CD14-positive monocyte (primary cell): ENCODE measurements at regions not wholly inside any gene's neighbourhood (a gene's known extent, or its start where the extent isn't known, plus 50 kb on each side); places are given as distances from the start of the nearest gene placed in this dataset.

Experiments
- DNase-seq, 3 donors: peaks; one replicate each; pipeline ENCODE4 v3.0.0-alpha.2; 2011 to 2022
- H2AFZ ChIP-seq: 2 replicates; pipeline ENCODE4 v1.6.0; 2012; ENCODE audit warnings: mild to moderate bottlenecking, low read depth, low read length, inconsistent platforms; ENCODE audit not compliant: insufficient read depth, poor library complexity, severe bottlenecking
- H3K27ac ChIP-seq, 2 donors: 1 replicate in 1 of 2; 2 replicates in 1 of 2; pipeline ENCODE4 v1.5.1; 2012 to 2013; ENCODE audit warnings: low read length in 2 of 2, control low read depth in 1 of 2, inconsistent platforms in 1 of 2, low read depth in 1 of 2, mild to moderate bottlenecking in 1 of 2
- H3K27me3 ChIP-seq, 2 donors: one replicate each; pipeline versions ENCODE4 v1.6.0 to v1.6.1; 2011 to 2013; ENCODE audit warnings: low read length in 2 of 2; ENCODE audit not compliant: control insufficient read depth in 2 of 2, insufficient read depth in 2 of 2
- H3K36me3 ChIP-seq, 2 donors: replicated peaks in 1 of 2; 1 replicate in 1 of 2; 2 replicates in 1 of 2; pipeline versions ENCODE4 v1.5.1 to v1.6.1; 2012 to 2013; ENCODE audit warnings: low read length in 2 of 2, control low read depth in 1 of 2, inconsistent platforms in 1 of 2, mild to moderate bottlenecking in 1 of 2; ENCODE audit not compliant: insufficient read depth in 2 of 2, control insufficient read depth in 1 of 2
- H3K4me1 ChIP-seq, 2 donors: 1 replicate in 1 of 2; 2 replicates in 1 of 2; pipeline versions ENCODE4 v1.5.1 to v1.6.1; 2012 to 2013; ENCODE audit warnings: low read length in 2 of 2, control low read depth in 1 of 2, inconsistent platforms in 1 of 2, mild to moderate bottlenecking in 1 of 2, moderate library complexity in 1 of 2; ENCODE audit not compliant: insufficient read depth in 2 of 2, control insufficient read depth in 1 of 2
- H3K4me2 ChIP-seq: replicated peaks from 2 replicates; pipeline ENCODE3; 2012; ENCODE audit warnings: low read length, moderate library complexity, mild to moderate bottlenecking; ENCODE audit not compliant: poor library complexity, severe bottlenecking; ENCODE audit errors: extremely low read depth
- H3K4me3 ChIP-seq, 3 experiments: fragments of 200-600 bp in 1 of 3; sonication (generic) in 1 of 3; replicated peaks in 1 of 3; 1 replicate in 2 of 3; 2 replicates in 1 of 3; pipeline ENCODE4 v1.5.1; 2011 to 2013; ENCODE audit warnings: low read length in 3 of 3, mild to moderate bottlenecking in 3 of 3, control low read depth in 2 of 3, low read depth in 2 of 3, inconsistent platforms in 1 of 3, moderate library complexity in 1 of 3
- H3K79me2 ChIP-seq: 2 replicates; pipeline ENCODE4 v1.6.0; 2012; ENCODE audit warnings: mild to moderate bottlenecking, control low read depth, inconsistent platforms, low read length, moderate library complexity; ENCODE audit not compliant: insufficient read depth
- H3K9ac ChIP-seq: 2 replicates; pipeline ENCODE4 v1.6.0; 2017; ENCODE audit warnings: low read length, mild to moderate bottlenecking; ENCODE audit not compliant: insufficient read depth, poor library complexity, severe bottlenecking
- H3K9me3 ChIP-seq, 2 donors: replicated peaks in 1 of 2; 1 replicate in 1 of 2; 2 replicates in 1 of 2; pipeline versions ENCODE4 v1.5.1 to v1.6.1; 2012 to 2013; ENCODE audit warnings: low read length in 2 of 2, control low read depth in 1 of 2; ENCODE audit not compliant: control insufficient read depth in 1 of 2, insufficient read depth in 1 of 2
- H4K20me1 ChIP-seq: 2 replicates; pipeline ENCODE4 v1.6.0; 2012; ENCODE audit warnings: mild to moderate bottlenecking, low read length, control low read depth, moderate library complexity; ENCODE audit not compliant: insufficient read depth
- H3K27ac Mint-ChIP-seq, 7 donors: one replicate each; pipeline ENCODE4 v1.8.0; 2020; ENCODE audit warnings: mild to moderate bottlenecking in 7 of 7, mixed read lengths in 7 of 7, moderate library complexity in 6 of 7, inconsistent platforms in 2 of 7
- H3K27me3 Mint-ChIP-seq, 3 donors: one replicate each; pipeline ENCODE4 v1.8.0; 2021 to 2022; ENCODE audit warnings: low read depth in 3 of 3, mild to moderate bottlenecking in 3 of 3, mixed read lengths in 3 of 3, moderate library complexity in 3 of 3, inconsistent platforms in 1 of 3
- H3K36me3 Mint-ChIP-seq, 2 donors: one replicate each; pipeline ENCODE4 v1.8.0; 2020; ENCODE audit warnings: mixed read lengths in 2 of 2, inconsistent platforms in 1 of 2, mild to moderate bottlenecking in 1 of 2
- H3K4me1 Mint-ChIP-seq: one replicate; pipeline ENCODE4 v1.8.0; 2020; ENCODE audit warnings: mild to moderate bottlenecking, mixed read lengths
- H3K4me3 Mint-ChIP-seq, 2 donors: one replicate each; pipeline ENCODE4 v1.8.0; 2020; ENCODE audit warnings: mild to moderate bottlenecking in 2 of 2, mixed read lengths in 2 of 2, moderate library complexity in 1 of 2
- H3K9me3 Mint-ChIP-seq, 7 donors: one replicate each; pipeline ENCODE4 v1.8.0; 2020 to 2022; ENCODE audit warnings: mixed read lengths in 7 of 7, mild to moderate bottlenecking in 6 of 7, moderate library complexity in 6 of 7, inconsistent platforms in 2 of 7
- CTCF ChIP-seq: fragments of 200-600 bp; IDR thresholded peaks from one replicate; pipeline ENCODE4 v1.8.0; 2022; ENCODE audit warnings: antibody characterized with exemption, mild to moderate bottlenecking
- WGBS: methylation state at CpG from one replicate; pipeline ENCODE4 v1.1.5; 2013; ENCODE audit warnings: missing lambda C conversion rate; ENCODE audit not compliant: insufficient coverage; 5-methylcytosine and 5-hydroxymethylcytosine counted together
- intact Hi-C, 2 donors: fragments of 100-400 bp; cut with micrococcal nuclease; formaldehyde crosslinking; loops; one replicate each; pipeline versions ENCODE4 v1.15.0 to v1.15.1; 2023

GRCh38 chr10:78700816-78701520 is 367.8 kb upstream of the ZMIZ1 start:
- Histone ChIP-seq H2AFZ (no peak overlapping the region), H3K9ac (no peak overlapping the region), H3K27me3 (no peaks in the 10 kb centered on the region), H3K9me3 (no peaks in the 10 kb centered on the region), H3K79me2 (no peaks in the 10 kb centered on the region), H4K20me1 (no peaks in the 10 kb centered on the region), H3K4me2 (no peak overlapping the region), H3K36me3 (no peaks in the 10 kb centered on the region), H3K4me1 (peaks cover 0 to 6% of the 10 kb centered on the region in 2 donors), H3K4me3 (no peak overlapping the region), H3K27ac (no peak overlapping the region)
- H3K4me3 Mint-ChIP-seq = no peak overlapping the region
- TF ChIP-seq CTCF = no peak
- WGBS = 100% methylated on average over 2 of the region's 2 CpGs
- no peak overlapping the region for H3K27ac Mint-ChIP-seq
- no peak for DNase-seq
- H3K36me3 Mint-ChIP-seq = no peaks in the 10 kb centered on the region
- no peaks in the 10 kb centered on the region for H3K9me3 Mint-ChIP-seq
- peaks cover 0 to 5% (median 2%) of the 10 kb centered on the region in 3 donors for H3K27me3 Mint-ChIP-seq
- peaks cover 12% of the 10 kb centered on the region for H3K4me1 Mint-ChIP-seq
- intact Hi-C loops = no loop called here

GRCh38 chr10:78702186-78702585 is 366.6 kb upstream of the ZMIZ1 start:
- H3K9me3 ChIP-seq = no peaks in the 10 kb centered on the region
- no peak overlapping the region for H3K4me3 Mint-ChIP-seq
- no peaks in the 10 kb centered on the region for H3K9me3 Mint-ChIP-seq
- no peak overlapping the region for H3K27ac ChIP-seq
- H3K9ac ChIP-seq = no peak overlapping the region
- DNase-seq = no peak
- no peaks in the 10 kb centered on the region for H4K20me1 ChIP-seq
- intact Hi-C loops = no loop called here
- no peak overlapping the region for H2AFZ ChIP-seq
- WGBS = 82% methylated on average over 7 of the region's 8 CpGs
- no peak overlapping the region for H3K4me2 ChIP-seq
- H3K4me1 ChIP-seq = peaks cover 0 to 6% of the 10 kb centered on the region in 2 donors
- TF ChIP-seq CTCF = no peak
- H3K27ac Mint-ChIP-seq = no peak overlapping the region
- H3K4me3 ChIP-seq = no peak overlapping the region
- no peaks in the 10 kb centered on the region for H3K36me3 ChIP-seq
- peaks cover 12% of the 10 kb centered on the region for H3K4me1 Mint-ChIP-seq
- peaks cover 0 to 4% (median 0%) of the 10 kb centered on the region in 3 donors for H3K27me3 Mint-ChIP-seq
- no peaks in the 10 kb centered on the region for H3K27me3 ChIP-seq
- no peaks in the 10 kb centered on the region for H3K79me2 ChIP-seq
- no peaks in the 10 kb centered on the region for H3K36me3 Mint-ChIP-seq
